Esophagus squamous epithelium (tissue), 5 donors: ENCODE measurements at regions not wholly inside any gene's neighbourhood (a gene's known extent, or its start where the extent isn't known, plus 50 kb on each side); places are given as distances from the start of the nearest gene placed in this dataset.

ENCODE experiments used
- DNase-seq: peaks from one replicate; lab custom pipeline; 2025; lab: John Stamatoyannopoulos, UW
- H3K27ac ChIP-seq, 4 donors: fragments of 200-600 bp; sonication (generic); one replicate each; pipeline ENCODE4 v1.5.1; 2016 to 2019; ENCODE audit warnings: mild to moderate bottlenecking in 1 of 4
- H3K27me3 ChIP-seq, 4 donors: fragments of 200-600 bp; sonication (generic); 1 replicate in 3 of 4; 2 replicates in 1 of 4; pipeline versions ENCODE4 v1.5.1 to v1.6.0; 2017 to 2021; ENCODE audit warnings: antibody characterized with exemption in 1 of 4
- H3K36me3 ChIP-seq, 3 donors: fragments of 200-600 bp; sonication (generic); one replicate each; pipeline ENCODE4 v1.5.1; 2016 to 2019
- H3K4me1 ChIP-seq, 3 donors: fragments of 200-600 bp; sonication (generic); one replicate each; pipeline ENCODE4 v1.5.1; 2017 to 2019
- H3K4me3 ChIP-seq, 4 donors: fragments of 200-600 bp; sonication (generic); 1 replicate in 3 of 4; 2 replicates in 1 of 4; pipeline ENCODE4 v1.5.1; 2016 to 2019; ENCODE audit warnings: mild to moderate bottlenecking in 2 of 4, moderate library complexity in 1 of 4
- H3K9me3 ChIP-seq, 3 donors: fragments of 200-600 bp; sonication (generic); one replicate each; pipeline ENCODE4 v1.5.1; 2016 to 2019
- CTCF ChIP-seq, 6 experiments: fragments of 450-650 bp in 4 of 6; fragments of 200-600 bp in 2 of 6; sonication (generic) in 2 of 6; IDR thresholded peaks; one replicate each; pipeline ENCODE4 v1.5.1; 2016 to 2019; ENCODE audit warnings: antibody characterized with exemption in 6 of 6, mild to moderate bottlenecking in 4 of 6, moderate library complexity in 4 of 6
- POLR2A ChIP-seq, 4 donors: fragments of 450-650 bp; IDR thresholded peaks; one replicate each; pipeline ENCODE4 v1.6.1; 2017; ENCODE audit warnings: antibody characterized with exemption in 4 of 4, mild to moderate bottlenecking in 4 of 4, moderate library complexity in 3 of 4
- WGBS, 2 donors: methylation state at CpG; one replicate each; pipeline ENCODE4 v1.1.5; 2018; 5-methylcytosine and 5-hydroxymethylcytosine counted together
- intact Hi-C: fragments of 100-400 bp; cut with DNase I; formaldehyde crosslinking; loops from one replicate; pipeline ENCODE4 v1.15.0; 2022
- donor health status: DM: yes; HTN: yes; CAD: no.

- TF ChIP-seq POLR2A (IDR thresholded peaks at IDR 0.05): no peak
- Histone ChIP-seq H3K9me3 (no peaks in the 10 kb centered on the region), H3K27ac (peak overlapping the region in 3 of 4 donors; percentile 25 to 45 (median 39)), H3K27me3 (no peaks in the 10 kb centered on the region), H3K36me3 (no peaks in the 10 kb centered on the region), H3K4me1 (peaks cover 0 to 42% (median 23%) of the 10 kb centered on the region in 3 donors), H3K4me3 (no peak overlapping the region)
- WGBS, 2 donors: 63 to 64% methylated on average over 4 of the region's 4 CpGs
- no peak for DNase-seq
- intact Hi-C loops: no loop called here
Observed at GRCh38 chr10:118838364-118838763, 83.6 kb upstream of the CACUL1 start.

GRCh38 chr10:118839348-118839747 is 84.6 kb upstream of the CACUL1 start:
- DNase-seq: no peak
- Histone ChIP-seq H3K27ac (peak overlapping the region in 3 of 4 donors; percentile 28 to 61 (median 37)), H3K27me3 (no peaks in the 10 kb centered on the region), H3K36me3 (no peaks in the 10 kb centered on the region), H3K4me3 (no peak overlapping the region), H3K9me3 (no peaks in the 10 kb centered on the region), H3K4me1 (peaks cover 0 to 48% (median 28%) of the 10 kb centered on the region in 3 donors)
- TF ChIP-seq CTCF (IDR thresholded peaks at IDR 0.05): no peak
- no peak for TF ChIP-seq POLR2A (IDR thresholded peaks at IDR 0.05)
- intact Hi-C loops: no loop called here
- WGBS, 2 donors: 51 to 70% methylated on average over 2 to 3 of the region's 3 CpGs

- DNase-seq: no peak
- intact Hi-C loops: no loop called here
- H3K27me3 ChIP-seq: no peaks in the 10 kb centered on the region
- no peaks in the 10 kb centered on the region for H3K9me3 ChIP-seq
- H3K36me3 ChIP-seq: no peaks in the 10 kb centered on the region
- 56 to 58% methylated on average over 10 to 11 of the region's 12 CpGs for WGBS, 2 donors
- TF ChIP-seq CTCF (IDR thresholded peaks at IDR 0.05) (no peak), POLR2A (IDR thresholded peaks at IDR 0.05) (no peak)
- H3K4me1 ChIP-seq: peaks cover 0 to 55% (median 26%) of the 10 kb centered on the region in 3 donors
- no peak overlapping the region for H3K4me3 ChIP-seq
- H3K27ac ChIP-seq: peak overlapping the region in 3 of 4 donors; percentile 28 to 61 (median 55)
Observed at GRCh38 chr10:118840071-118840775, 85.5 kb upstream of the CACUL1 start.

DNA sequence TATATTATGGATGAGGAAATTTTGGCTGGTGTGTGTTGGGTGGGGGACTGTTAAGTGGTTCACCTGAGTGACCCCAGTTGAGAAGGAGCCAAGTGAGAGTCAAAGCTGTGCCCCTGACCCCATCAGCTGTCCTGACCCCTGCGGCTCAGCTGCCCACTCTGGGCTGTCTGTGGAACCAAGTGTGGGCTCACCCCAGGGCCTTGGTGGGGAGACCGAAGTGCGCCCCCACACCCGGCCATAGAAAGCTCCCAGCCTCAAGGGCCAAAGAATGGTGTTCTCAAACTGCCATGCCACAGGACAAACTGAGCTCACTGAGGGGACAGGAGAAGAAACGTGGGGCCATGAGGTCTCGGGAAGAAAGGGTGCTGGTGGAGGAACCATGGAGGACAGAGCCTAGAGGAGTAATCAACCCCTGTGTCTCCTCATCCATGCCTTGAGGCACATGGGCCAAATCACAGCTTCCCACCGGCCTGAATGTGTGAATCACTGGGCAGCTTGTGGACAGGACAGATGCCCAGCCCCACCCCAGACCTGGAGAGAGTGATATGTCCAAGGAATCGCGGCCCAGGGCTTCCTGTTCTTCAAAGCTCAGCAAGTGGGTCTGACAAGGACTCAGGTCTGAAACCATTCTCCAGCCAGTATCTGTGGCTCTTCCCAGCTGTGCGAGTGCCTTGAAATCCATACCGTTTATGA is 86.2 kb upstream of the CACUL1 start:
- H3K27me3 ChIP-seq: no peaks in the 10 kb centered on the region
- H3K4me3 ChIP-seq: no peak overlapping the region
- WGBS, 2 donors: 89 to 100% methylated on average over 4 of the region's 11 CpGs
- TF ChIP-seq POLR2A (IDR thresholded peaks at IDR 0.05): no peak
- peaks cover 0 to 54% (median 22%) of the 10 kb centered on the region in 3 donors for H3K4me1 ChIP-seq
- no peaks in the 10 kb centered on the region for H3K36me3 ChIP-seq
- DNase-seq: no peak
- H3K27ac ChIP-seq: peak overlapping the region in 2 of 4 donors; percentile 55 to 61
- intact Hi-C loops: no loop called here
- no peaks in the 10 kb centered on the region for H3K9me3 ChIP-seq

DNA sequence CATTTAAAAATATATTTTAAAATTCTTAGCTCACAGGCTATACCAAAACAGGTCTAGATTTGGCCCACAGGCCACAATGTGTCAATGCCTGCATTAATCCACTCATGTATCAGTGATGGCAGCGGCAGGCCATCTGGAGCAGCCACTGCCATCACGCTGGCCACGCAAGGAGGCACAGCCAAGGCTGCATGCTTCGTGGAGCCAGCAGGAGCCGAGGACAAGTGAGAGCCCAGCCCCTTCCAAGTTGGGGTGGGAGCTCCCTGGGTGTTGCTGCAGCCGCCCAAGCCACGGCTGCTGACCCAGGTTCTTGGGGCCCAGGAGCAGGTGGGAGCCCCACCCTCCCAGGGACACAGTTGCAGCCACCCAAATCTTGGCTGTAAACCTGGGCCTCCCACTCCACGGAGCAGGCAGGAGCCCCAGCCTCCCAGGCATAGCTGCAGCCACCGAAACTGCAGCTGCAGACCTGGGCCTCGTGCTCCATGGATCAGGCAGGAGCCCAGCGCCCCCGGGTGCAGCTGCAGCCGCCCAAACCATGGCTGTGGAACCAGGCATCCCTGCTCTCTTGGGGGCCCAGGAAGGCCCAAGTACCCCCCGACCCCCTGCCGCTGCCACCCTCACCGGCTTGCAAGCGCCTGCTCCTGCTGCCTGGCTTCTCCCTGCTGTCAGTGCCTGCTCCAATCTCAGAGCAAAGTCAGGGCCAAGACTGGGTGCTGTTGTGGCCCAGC is 87.3 kb upstream of the CACUL1 start:
- Histone ChIP-seq H3K27ac (no peak overlapping the region), H3K4me3 (no peak overlapping the region), H3K27me3 (no peaks in the 10 kb centered on the region), H3K9me3 (no peaks in the 10 kb centered on the region), H3K4me1 (peaks cover 0 to 51% (median 20%) of the 10 kb centered on the region in 3 donors), H3K36me3 (no peaks in the 10 kb centered on the region)
- 70 to 84% methylated on average over 5 to 6 of the region's 17 CpGs for WGBS, 2 donors
- intact Hi-C loops: no loop called here
- no peak for DNase-seq
- TF ChIP-seq CTCF (IDR thresholded peaks at IDR 0.05): no peak
- TF ChIP-seq POLR2A (IDR thresholded peaks at IDR 0.05): no peak
